Endothelial cell of hepatic sinusoid (primary cell): ENCODE measurements at regions not wholly inside any gene's neighbourhood (a gene's known extent, or its start where the extent isn't known, plus 50 kb on each side); places are given as distances from the start of the nearest gene placed in this dataset.

Source experiments
- in situ Hi-C: cut with HindIII; loops from 2 replicates; pipeline ENCODE4 v1.10.0; 2017; ENCODE audit warnings: low sequenced_read_pairs

DNA sequence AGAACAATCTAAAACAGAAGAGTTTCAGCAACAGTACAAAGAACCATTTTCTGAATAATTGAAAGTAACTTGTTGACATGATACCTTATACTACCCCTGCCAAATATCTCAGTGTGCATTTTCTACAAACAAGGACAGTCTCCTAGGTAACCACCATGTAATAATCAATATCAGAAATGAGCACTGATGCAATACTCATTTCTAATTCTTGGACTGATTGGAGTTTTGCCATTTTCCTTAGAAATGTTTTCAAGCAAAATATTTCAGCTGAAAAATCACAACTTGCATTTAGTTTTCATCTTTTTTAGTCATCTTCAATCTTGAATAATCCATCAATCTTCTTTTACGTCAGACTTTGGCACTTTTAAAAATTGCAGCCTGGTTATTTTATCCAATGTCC, 420.2 kb downstream of the CDC14C start:
- in situ Hi-C loops = no loop called here

- in situ Hi-C loops = no loop called here
These were observed 422.0 kb downstream of the CDC14C start for GRCh38 chr7:49346195-49346899.

GRCh38 chr7:49367072-49367471, 406.4 kb upstream of the VWC2 start:
- in situ Hi-C loops = no loop called here

DNA sequence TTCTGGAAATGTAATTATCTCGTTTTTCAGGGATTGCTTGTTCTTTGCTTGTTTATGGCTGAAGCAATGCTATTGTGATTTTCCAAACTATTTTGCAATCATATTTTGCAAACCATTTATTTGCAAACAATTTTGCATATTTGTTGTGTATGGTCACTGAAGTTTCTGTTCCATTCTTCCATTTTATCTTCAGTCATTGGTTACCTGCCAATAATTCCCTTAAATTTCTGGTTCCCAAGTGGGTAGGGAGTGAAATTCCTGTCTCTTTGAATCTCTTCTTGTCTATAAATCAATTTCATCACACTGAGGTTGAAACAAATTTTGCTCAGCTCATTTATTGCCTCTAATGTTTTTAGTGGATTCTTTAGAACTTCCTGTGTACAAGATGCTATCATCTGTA, 401.7 kb upstream of the VWC2 start:
- in situ Hi-C loops = no loop called here

DNA sequence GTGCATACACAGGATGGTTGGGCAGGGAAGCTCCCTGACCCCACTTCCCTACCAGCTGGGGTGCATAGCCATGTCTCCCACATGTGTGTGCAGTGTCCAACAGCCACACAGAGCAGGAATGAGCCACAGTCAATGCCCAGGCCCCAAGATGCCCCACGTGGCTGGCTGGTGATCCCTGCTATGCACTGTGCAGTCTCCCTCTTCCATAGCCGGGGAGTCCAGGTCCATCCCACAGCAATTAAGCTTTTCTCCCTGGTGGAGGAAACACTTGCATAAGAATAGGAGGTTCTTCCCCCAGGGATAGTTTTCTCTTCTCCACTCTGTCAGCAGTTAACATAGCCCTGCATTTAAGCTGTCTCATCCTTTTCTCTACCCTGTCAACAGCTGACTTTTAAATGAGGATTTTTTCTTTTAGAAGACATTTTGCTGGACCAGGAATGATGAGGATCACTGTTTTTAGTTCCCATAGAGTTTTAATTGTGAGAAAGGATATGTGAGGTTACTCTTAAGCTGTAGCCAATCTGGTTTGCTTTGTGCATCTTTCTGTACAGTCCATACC, 396.5 kb upstream of the VWC2 start:
- in situ Hi-C loops = no loop called here

DNA sequence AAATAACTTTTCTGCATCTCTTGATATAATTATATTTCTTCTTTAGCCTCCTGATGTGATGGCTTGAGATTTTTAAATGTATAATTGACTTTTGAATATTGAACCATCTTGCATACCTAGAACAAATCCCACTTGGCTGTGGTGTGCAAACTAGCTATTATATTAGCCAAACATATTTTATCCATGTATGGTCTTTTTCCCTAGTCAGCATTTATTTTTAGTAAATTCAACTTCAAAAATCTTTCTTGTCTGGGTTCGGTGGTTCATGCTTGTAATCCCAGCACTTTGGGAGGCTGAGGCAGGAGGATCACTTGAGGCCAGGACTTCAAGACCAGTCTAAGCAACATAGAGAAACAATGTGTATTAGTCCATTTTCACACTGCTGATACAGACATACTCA, 386.6 kb upstream of the VWC2 start:
- in situ Hi-C loops = no loop called here

GRCh38 chr7:49389871-49390479, 383.5 kb upstream of the VWC2 start:
- in situ Hi-C loops = no loop called here

- in situ Hi-C loops = no loop called here
These were observed 377.2 kb upstream of the VWC2 start for GRCh38 chr7:49396229-49396628.

DNA sequence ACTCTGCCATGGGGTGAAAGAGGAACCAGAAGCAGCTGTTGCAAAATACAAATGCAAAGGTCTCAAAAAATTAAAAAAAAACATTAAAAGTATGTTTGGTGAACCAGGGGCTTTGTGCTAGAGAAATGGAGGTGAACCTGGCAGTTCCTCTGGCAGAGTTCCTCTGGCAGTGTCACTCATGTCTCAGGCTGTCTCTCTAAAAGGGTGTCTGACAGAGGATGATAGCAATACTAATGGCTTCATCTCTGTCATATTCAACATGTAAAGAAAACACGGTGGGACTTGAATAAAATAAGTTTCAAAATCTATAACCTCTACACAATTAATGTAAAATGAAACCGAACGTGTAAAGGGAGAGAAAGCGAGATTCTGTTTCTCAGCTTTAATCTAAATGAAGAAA, 375.7 kb upstream of the VWC2 start:
- in situ Hi-C loops = no loop called here

DNA sequence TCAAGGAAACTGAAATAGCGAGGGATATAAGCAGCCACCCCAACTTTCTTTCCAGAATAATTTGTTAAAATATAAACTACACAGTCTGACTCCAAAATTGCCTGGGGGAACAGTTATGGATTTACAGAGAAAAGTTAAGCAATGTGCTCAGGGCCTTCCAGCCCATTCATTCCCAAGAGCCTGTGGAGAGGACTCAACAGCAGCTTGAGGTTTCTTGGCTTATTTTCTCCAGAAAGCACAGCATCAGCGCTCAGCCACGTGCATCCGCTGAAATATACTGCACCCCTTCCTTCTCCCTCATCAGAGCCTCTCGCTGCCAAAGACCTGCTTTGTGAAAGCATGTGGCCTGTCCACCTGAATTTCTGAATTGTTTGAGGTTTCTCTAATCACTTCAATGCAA, 375.2 kb upstream of the VWC2 start:
- in situ Hi-C loops = no loop called here

GRCh38 chr7:49398746-49399145, 374.7 kb upstream of the VWC2 start:
- in situ Hi-C loops = no loop called here

GRCh38 chr7:49400891-49401550, 372.4 kb upstream of the VWC2 start:
- in situ Hi-C loops = no loop called here

DNA sequence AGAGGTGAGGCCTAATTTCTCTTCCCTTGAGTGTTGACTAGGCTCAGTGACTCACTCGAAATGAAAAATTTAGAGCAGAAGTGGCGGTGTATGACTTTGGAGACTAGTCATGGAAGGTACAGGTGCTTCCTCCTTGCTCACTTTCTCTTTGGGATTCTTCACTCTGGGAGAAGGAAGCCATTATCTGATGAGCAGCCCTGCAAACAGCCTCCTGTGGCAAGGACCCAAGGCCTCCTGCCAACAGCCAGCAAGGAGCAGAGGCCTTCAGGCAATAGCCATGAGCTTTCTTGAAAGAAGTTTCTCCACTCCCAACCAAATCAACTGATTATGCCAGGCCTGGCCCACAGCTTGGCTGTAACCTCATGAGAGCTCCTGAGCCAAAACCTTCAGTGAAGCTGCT, 369.6 kb upstream of the VWC2 start:
- in situ Hi-C loops = no loop called here

DNA sequence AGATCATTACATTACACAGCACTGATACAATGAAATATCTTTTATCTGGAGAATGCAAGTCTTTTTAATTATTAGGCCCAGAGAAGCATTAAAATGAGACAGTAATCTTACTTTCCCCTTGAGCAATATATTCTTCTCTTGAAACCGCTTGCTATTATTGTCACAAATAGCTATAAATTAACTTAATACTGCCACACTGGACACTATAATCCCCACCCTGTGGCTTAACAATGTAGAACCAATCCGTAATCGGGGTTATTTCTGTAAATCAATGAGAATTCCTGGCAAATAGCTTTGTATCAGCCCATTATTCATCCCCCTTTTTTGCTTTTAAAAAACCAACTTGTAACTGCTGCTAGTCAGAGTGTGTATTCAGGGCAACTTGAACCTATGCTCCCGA, 366.2 kb upstream of the VWC2 start:
- in situ Hi-C loops = no loop called here

DNA sequence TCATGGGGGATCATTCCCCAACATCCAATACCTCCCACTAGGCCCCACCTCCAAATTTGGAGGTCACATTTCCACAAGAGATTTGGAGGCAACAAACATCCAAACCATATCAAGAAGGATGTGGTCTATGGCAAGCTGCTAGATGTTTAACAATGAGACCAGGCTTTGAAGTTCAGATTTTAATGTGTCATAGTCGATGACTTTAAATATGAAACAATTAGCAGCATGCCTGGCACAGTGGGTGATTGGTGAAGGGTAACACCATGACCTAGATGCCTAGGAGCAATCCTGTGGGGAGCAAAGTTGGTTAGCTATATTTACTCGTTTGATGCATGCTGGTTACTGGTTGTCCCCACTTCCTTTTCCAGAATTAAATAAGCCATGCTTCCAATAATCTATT, 356.4 kb upstream of the VWC2 start:
- in situ Hi-C loops = no loop called here

GRCh38 chr7:49418963-49419362, 354.5 kb upstream of the VWC2 start:
- in situ Hi-C loops = no loop called here

GRCh38 chr7:49422564-49422963, 350.9 kb upstream of the VWC2 start:
- in situ Hi-C loops = no loop called here

DNA sequence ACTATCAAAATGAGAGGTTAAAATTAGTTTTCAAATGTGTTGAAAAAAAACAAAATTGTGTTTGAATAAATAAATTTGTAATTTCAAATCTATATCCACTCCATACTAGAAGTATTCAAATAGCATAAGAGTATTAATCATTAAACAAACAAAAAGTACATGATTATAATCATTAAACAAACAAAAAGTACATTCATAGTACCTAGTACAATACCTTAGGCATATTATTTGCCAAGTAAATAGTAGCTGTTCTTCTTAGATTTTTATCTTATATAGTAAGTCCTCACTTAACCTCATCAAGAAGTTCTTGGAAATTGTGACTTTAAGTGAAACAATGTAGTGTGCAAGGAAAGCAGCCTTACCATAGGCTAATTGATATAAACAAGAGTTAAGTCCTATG, 349.3 kb upstream of the VWC2 start:
- in situ Hi-C loops = no loop called here

DNA sequence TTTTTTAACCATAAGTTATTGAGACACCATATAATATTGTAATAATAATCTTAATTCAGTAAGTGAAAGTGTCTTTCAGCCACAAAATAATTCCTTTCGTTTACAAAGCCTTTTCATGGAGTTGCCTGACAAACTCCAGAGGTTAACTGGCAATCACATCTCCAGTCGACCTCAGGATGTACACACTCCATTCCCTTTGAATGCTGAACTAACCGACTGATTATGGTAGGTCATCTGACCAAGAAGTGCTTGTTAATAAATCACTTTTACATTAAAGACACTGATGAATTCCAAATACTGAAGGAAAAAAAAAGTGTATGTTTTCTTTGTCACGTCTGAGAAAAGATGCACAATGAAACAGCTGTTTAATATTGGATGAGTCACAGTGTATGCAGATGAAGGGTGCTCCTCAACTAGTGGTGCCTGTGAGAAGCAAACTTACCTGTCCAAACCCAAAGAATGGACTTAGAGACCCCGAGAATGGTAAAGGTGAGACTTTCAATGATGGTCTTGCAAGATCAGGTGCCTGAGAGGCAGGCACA, 348.1 kb upstream of the VWC2 start:
- in situ Hi-C loops = no loop called here

DNA sequence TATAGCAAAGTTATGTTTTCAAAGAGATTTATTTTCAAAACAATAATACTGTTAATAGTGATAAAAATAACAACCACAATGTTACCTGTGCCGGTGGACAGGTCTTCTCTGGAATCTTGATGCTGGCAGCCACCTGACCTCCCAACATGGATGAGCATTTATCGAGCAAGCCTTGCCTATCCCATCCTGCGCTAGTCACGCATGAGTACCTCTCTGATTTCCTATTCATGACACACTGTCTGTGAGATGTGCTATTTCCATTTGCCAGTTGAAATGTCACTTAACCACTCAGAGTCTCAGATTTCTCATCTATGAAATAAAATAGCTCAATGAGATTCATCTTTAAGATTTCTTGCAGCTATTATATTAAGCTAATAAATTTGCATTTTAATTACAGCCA, 341.2 kb upstream of the VWC2 start:
- in situ Hi-C loops = no loop called here

GRCh38 chr7:49433794-49434193, 339.6 kb upstream of the VWC2 start:
- in situ Hi-C loops = no loop called here

GRCh38 chr7:49434846-49435245, 338.6 kb upstream of the VWC2 start:
- in situ Hi-C loops = loop anchor here (5.0 kb wide), 1 partner anchor 57 kb away; no protein-coding TSS in a partner anchor
